GM12878 (cell line): ENCODE measurements at regions not wholly inside any gene's neighbourhood (a gene's known extent, or its start where the extent isn't known, plus 50 kb on each side); places are given as distances from the start of the nearest gene placed in this dataset.

Experiments used
- ATAC-seq: fragments of 200-7000 bp; cut with Tn5 transposase; 3 replicates; pipeline ENCODE4 v1.9.1; 2020; ENCODE audit warnings: mild to moderate bottlenecking, moderate library complexity
- BruUV-seq: library from RNA; stranded (reverse); fragments of 400-500 nt; replicated peaks from 2 replicates; lab custom pipeline; 2021; lab: Mats Ljungman, UMichigan
- CTCF ChIA-PET: fragments of 300-600 bp; sonication (Branson Sonifier 250); formaldehyde crosslinking; extraction: SDS; loops from one replicate; lab custom pipeline; 2021; ENCODE audit warnings: inconsistent platforms; lab: Yijun Ruan, JAX
- POLR2A ChIA-PET: fragments of 350-600 bp; formaldehyde crosslinking; extraction: SDS; loops from one replicate; lab custom pipeline; 2021; ENCODE audit warnings: inconsistent platforms; lab: Charles Lee
- RAD21 ChIA-PET: fragments of 300-600 bp; sonication (Branson Sonifier 250); formaldehyde crosslinking; loops from one replicate; lab custom pipeline; 2023; ENCODE audit warnings: antibody characterized with exemption; ENCODE audit not compliant: unreplicated experiment; lab: Charles Lee
- SMC1A ChIA-PET: fragments of 300-600 bp; sonication (Branson Sonifier 250); formaldehyde crosslinking; loops from one replicate; lab custom pipeline; 2023; ENCODE audit not compliant: unreplicated experiment, uncharacterized antibody; lab: Charles Lee
- DNase-seq: peaks from one replicate; pipeline ENCODE4 v3.0.0-alpha.2; 2011; ENCODE audit warnings: low read depth, low spot score
- FAIRE-seq: peaks from 3 replicates; lab custom pipeline; 2011; peaks lifted over from hg19 to GRCh38; lab: Jason Lieb, UNC
- H2AFZ ChIP-seq: 2 replicates; pipeline ENCODE4 v1.6.0; 2011; ENCODE audit warnings: low read depth, low read length, control low read depth; ENCODE audit not compliant: control insufficient read depth
- H3K27ac ChIP-seq: 2 replicates; pipeline ENCODE4 v1.5.1; 2011; ENCODE audit warnings: control low read depth; ENCODE audit not compliant: control insufficient read depth, insufficient read depth
- H3K27me3 ChIP-seq, 2 experiments: replicated peaks in 1 of 2; 2 replicates each; pipeline versions ENCODE4 v1.6.0 to v1.6.1; 2011; ENCODE audit warnings: low read length in 1 of 2; ENCODE audit not compliant: control insufficient read depth in 2 of 2, insufficient read depth in 2 of 2
- H3K36me3 ChIP-seq, 2 experiments: 2 replicates each; pipeline ENCODE4 v1.5.1; 2011; ENCODE audit warnings: low read length in 1 of 2; ENCODE audit not compliant: control insufficient read depth in 2 of 2, insufficient read depth in 2 of 2
- H3K4me1 ChIP-seq: 2 replicates; pipeline ENCODE4 v1.6.1; 2011; ENCODE audit warnings: mild to moderate bottlenecking, low read length, moderate library complexity, mixed read lengths; ENCODE audit not compliant: control insufficient read depth, insufficient read depth
- H3K4me2 ChIP-seq: 2 replicates; pipeline ENCODE4 v1.6.0; 2011; ENCODE audit warnings: control low read depth; ENCODE audit not compliant: control insufficient read depth, insufficient read depth
- H3K4me3 ChIP-seq: fragments of 200-600 bp; sonication (generic); 2 replicates; pipeline ENCODE4 v1.5.1; 2016
- H3K79me2 ChIP-seq: 2 replicates; pipeline ENCODE4 v1.6.0; 2011; ENCODE audit warnings: low read length; ENCODE audit not compliant: control insufficient read depth, insufficient read depth
- H3K9ac ChIP-seq: 2 replicates; pipeline ENCODE4 v1.8.0; 2011; ENCODE audit warnings: low read length, control low read depth, mixed read lengths; ENCODE audit not compliant: control insufficient read depth, insufficient read depth
- H3K9me3 ChIP-seq: replicated peaks from 3 replicates; pipeline ENCODE4 v1.5.1; 2011; ENCODE audit warnings: mild to moderate bottlenecking, low read length; ENCODE audit not compliant: control insufficient read depth, insufficient read depth
- H4K20me1 ChIP-seq: 2 replicates; pipeline ENCODE4 v1.6.0; 2011; ENCODE audit not compliant: control insufficient read depth, insufficient read depth
- ATF3 ChIP-seq: IDR thresholded peaks from 2 replicates; pipeline ENCODE4 v1.6.1; 2011; ENCODE audit warnings: low read depth, mild to moderate bottlenecking, low read length, moderate library complexity, borderline replicate concordance; ENCODE audit errors: extremely low read depth
- BACH1 ChIP-seq: fragments of 450-650 bp; IDR thresholded peaks from 2 replicates; pipeline ENCODE4 v1.6.1; 2017; ENCODE audit warnings: mild to moderate bottlenecking, borderline replicate concordance
- CREM ChIP-seq: IDR thresholded peaks from 2 replicates; pipeline ENCODE4 v1.6.1; 2014; ENCODE audit warnings: antibody characterized with exemption, low read depth
- ESRRA ChIP-seq: IDR thresholded peaks from 2 replicates; pipeline ENCODE4 v1.6.1; 2012; ENCODE audit warnings: mild to moderate bottlenecking, low read length, improper control_type of control experiment
- FOXK2 ChIP-seq: fragments of 450-650 bp; IDR thresholded peaks from 2 replicates; pipeline ENCODE4 v1.6.1; 2017; ENCODE audit warnings: mild to moderate bottlenecking, moderate library complexity
- HCFC1 ChIP-seq: fragments of 150-350 bp; IDR thresholded peaks from 2 replicates; pipeline ENCODE4 v1.6.1; 2014; ENCODE audit warnings: low read length
- JUND ChIP-seq: IDR thresholded peaks from 2 replicates; pipeline ENCODE4 v1.6.1; 2012; ENCODE audit warnings: low read depth, mild to moderate bottlenecking, low read length, improper control_type of control experiment, moderate library complexity
- KAT2A ChIP-seq: conservative IDR thresholded peaks from 2 replicates; pipeline ENCODE4 v1.6.1; 2011; ENCODE audit warnings: low read depth, low read length; ENCODE audit not compliant: control insufficient read depth
- LARP7 ChIP-seq: fragments of 450-650 bp; IDR thresholded peaks from 2 replicates; pipeline ENCODE4 v1.6.1; 2017; ENCODE audit warnings: mild to moderate bottlenecking
- MTA3 ChIP-seq: IDR thresholded peaks from 2 replicates; pipeline ENCODE4 v1.6.1; 2012; ENCODE audit warnings: low read length, inconsistent platforms, borderline replicate concordance
- NFYA ChIP-seq: IDR thresholded peaks from 2 replicates; pipeline ENCODE4 v1.6.1; 2011; ENCODE audit warnings: low read depth, mild to moderate bottlenecking, low read length, improper control_type of control experiment, borderline replicate concordance
- PML ChIP-seq: IDR thresholded peaks from 2 replicates; pipeline ENCODE4 v1.6.1; 2012; ENCODE audit warnings: low read length, inconsistent platforms
- WGBS: methylation state at CpG from one replicate; pipeline ENCODE4 v1.1.6; 2016; ENCODE audit warnings: low lambda C conversion rate; ENCODE audit not compliant: insufficient replicate concordance, insufficient coverage; ENCODE audit errors: missing lambda C conversion rate; 5-methylcytosine and 5-hydroxymethylcytosine counted together
- in situ Hi-C: fragments of 300-500 bp; cut with MboI; formaldehyde crosslinking; loops from 9 replicates; pipeline ENCODE4 v1.14.3; 2018; ENCODE audit warnings: mixed read lengths
- intact Hi-C: fragments of 100-400 bp; cut with micrococcal nuclease; formaldehyde crosslinking; loops from one replicate; pipeline ENCODE4 v1.14.2; 2022; ENCODE audit not compliant: unreplicated experiment
- TF ChIP-seq, protein P1 (sequence below): fragments of 450-650 bp; formaldehyde crosslinking; IDR thresholded peaks from 2 replicates; pipeline ENCODE4 v1.4.0; 2022; ENCODE audit warnings: mild to moderate bottlenecking, moderate library complexity

GRCh38 chr1:38185913-38186312 is 139.3 kb upstream of the POU3F1 start:
- ChIA-PET SMC1A (interaction anchor here (1.3 kb wide), 1 partner anchor 14 kb away, joined by 3 read pairs; no protein-coding TSS in a partner anchor), CTCF (no interaction called here), POLR2A (no interaction called here), RAD21 (interaction anchor here (0.6 kb wide), 1 partner anchor 65 kb away, joined by 3 read pairs; no protein-coding TSS in a partner anchor)
- H3K4me3 ChIP-seq, result no peak overlapping the region
- peaks cover 4% of the 10 kb centered on the region; the same call in 1 of the 2 replicates for H3K4me1 ChIP-seq
- no peaks in the 10 kb centered on the region for H4K20me1 ChIP-seq
- H2AFZ ChIP-seq, result no peak overlapping the region
- no peaks in the 10 kb centered on the region for H3K36me3 ChIP-seq
- DNase-seq, result no peak
- no peaks in the 10 kb centered on the region; the same call in 2 of the 3 replicates for H3K9me3 ChIP-seq
- H3K9ac ChIP-seq, result no peak overlapping the region
- no peak overlapping the region for H3K4me2 ChIP-seq
- H3K27me3 ChIP-seq, result no peaks in the 10 kb centered on the region
- intact Hi-C loops (no loop called here), in situ Hi-C loops (no loop called here)
- FAIRE-seq, result no peak
- no peak overlapping the region for H3K27ac ChIP-seq
- BruUV-seq, result no TSS peak
- 63% methylated on average over 7 of the region's 7 CpGs for WGBS
- no peak for TF ChIP-seq NFYA
- no peak for TF ChIP-seq FOXK2
- no peak for TF ChIP-seq JUND
- no peak for TF ChIP-seq ATF3
- no peak for TF ChIP-seq BACH1
- TF ChIP-seq, protein P1, sequence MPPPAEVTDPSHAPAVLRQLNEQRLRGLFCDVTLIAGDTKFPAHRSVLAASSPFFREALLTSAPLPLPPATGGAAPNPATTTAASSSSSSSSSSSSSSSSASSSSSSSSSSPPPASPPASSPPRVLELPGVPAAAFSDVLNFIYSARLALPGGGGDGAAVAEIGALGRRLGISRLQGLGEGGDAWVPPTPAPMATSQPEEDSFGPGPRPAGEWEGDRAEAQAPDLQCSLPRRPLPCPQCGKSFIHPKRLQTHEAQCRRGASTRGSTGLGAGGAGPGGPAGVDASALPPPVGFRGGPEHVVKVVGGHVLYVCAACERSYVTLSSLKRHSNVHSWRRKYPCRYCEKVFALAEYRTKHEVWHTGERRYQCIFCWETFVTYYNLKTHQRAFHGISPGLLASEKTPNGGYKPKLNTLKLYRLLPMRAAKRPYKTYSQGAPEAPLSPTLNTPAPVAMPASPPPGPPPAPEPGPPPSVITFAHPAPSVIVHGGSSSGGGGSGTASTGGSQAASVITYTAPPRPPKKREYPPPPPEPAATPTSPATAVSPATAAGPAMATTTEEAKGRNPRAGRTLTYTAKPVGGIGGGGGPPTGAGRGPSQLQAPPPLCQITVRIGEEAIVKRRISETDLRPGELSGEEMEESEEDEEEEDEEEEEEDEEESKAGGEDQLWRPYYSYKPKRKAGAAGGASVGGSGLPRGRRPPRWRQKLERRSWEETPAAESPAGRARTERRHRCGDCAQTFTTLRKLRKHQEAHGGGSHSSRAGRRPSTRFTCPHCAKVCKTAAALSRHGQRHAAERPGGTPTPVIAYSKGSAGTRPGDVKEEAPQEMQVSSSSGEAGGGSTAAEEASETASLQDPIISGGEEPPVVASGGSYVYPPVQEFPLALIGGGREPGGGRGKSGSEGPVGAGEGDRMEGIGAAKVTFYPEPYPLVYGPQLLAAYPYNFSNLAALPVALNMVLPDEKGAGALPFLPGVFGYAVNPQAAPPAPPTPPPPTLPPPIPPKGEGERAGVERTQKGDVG, result no peak
- no peak for TF ChIP-seq HCFC1
- TF ChIP-seq LARP7, result no peak
- no peak for TF ChIP-seq ESRRA
- no peak for TF ChIP-seq PML
- TF ChIP-seq CREM, result no peak
- TF ChIP-seq MTA3, result no peak
- TF ChIP-seq KAT2A, result no peak
- H3K79me2 ChIP-seq, result no peaks in the 10 kb centered on the region
- no peak for ATAC-seq
